CD8-positive, alpha-beta memory T cell (primary cell): ENCODE measurements at regions not wholly inside any gene's neighbourhood (a gene's known extent, or its start where the extent isn't known, plus 50 kb on each side); places are given as distances from the start of the nearest gene placed in this dataset.
A peak's percentile ranks its signal among the peaks of the same experiment; 100 is the strongest.

Experiments used
- CTCF ChIA-PET: fragments of 350-600 bp; sonication (Branson Sonifier 250); formaldehyde crosslinking; loops from one replicate; lab custom pipeline; 2021; ENCODE audit warnings: antibody characterized with exemption; lab: Charles Lee
- POLR2A ChIA-PET: fragments of 350-600 bp; sonication (Branson Sonifier 250); formaldehyde crosslinking; loops from one replicate; lab custom pipeline; 2021; ENCODE audit warnings: antibody characterized with exemption; lab: Charles Lee
- DNase-seq, 5 donors: peaks; one replicate each; pipeline versions ENCODE4 v3.0.0 to v3.0.0-alpha.2; 2020 to 2022; ENCODE audit warnings: mixed read lengths in 1 of 5
- H3K27ac ChIP-seq: one replicate; pipeline ENCODE4 v1.7.0; 2013; ENCODE audit warnings: low read depth, mild to moderate bottlenecking, low read length, moderate library complexity
- H3K27me3 ChIP-seq: 2 replicates; pipeline ENCODE4 v1.7.0; 2013; ENCODE audit warnings: low read length, mild to moderate bottlenecking; ENCODE audit not compliant: insufficient read depth, poor library complexity, severe bottlenecking
- H3K36me3 ChIP-seq: 2 replicates; pipeline ENCODE4 v1.7.0; 2013; ENCODE audit warnings: mild to moderate bottlenecking, low read length, moderate library complexity; ENCODE audit not compliant: insufficient read depth
- H3K4me1 ChIP-seq: 2 replicates; pipeline ENCODE4 v1.7.0; 2013; ENCODE audit warnings: mild to moderate bottlenecking, low read length, moderate library complexity; ENCODE audit not compliant: insufficient read depth
- H3K4me3 ChIP-seq: 2 replicates; pipeline ENCODE4 v1.7.0; 2013; ENCODE audit warnings: mild to moderate bottlenecking, low read length
- H3K9me3 ChIP-seq: 2 replicates; pipeline ENCODE4 v1.7.0; 2013; ENCODE audit warnings: mild to moderate bottlenecking, low read length
- H3K27ac Mint-ChIP-seq, 8 donors: one replicate each; pipeline ENCODE4 v1.8.0; 2020 to 2021; ENCODE audit warnings: mixed read lengths in 8 of 8, mild to moderate bottlenecking in 6 of 8, inconsistent platforms in 3 of 8, moderate library complexity in 3 of 8
- H3K27me3 Mint-ChIP-seq, 2 donors: one replicate each; pipeline ENCODE4 v1.8.0; 2020 to 2021; ENCODE audit warnings: mixed read lengths in 2 of 2, mild to moderate bottlenecking in 1 of 2, moderate library complexity in 1 of 2
- H3K36me3 Mint-ChIP-seq, 3 donors: one replicate each; pipeline ENCODE4 v1.8.0; 2020 to 2021; ENCODE audit warnings: mixed read lengths in 3 of 3, inconsistent platforms in 1 of 3, mild to moderate bottlenecking in 1 of 3
- H3K4me1 Mint-ChIP-seq, 3 donors: one replicate each; pipeline ENCODE4 v1.8.0; 2020 to 2021; ENCODE audit warnings: mixed read lengths in 3 of 3, inconsistent platforms in 1 of 3, mild to moderate bottlenecking in 1 of 3
- H3K4me3 Mint-ChIP-seq, 7 donors: one replicate each; pipeline ENCODE4 v1.8.0; 2020 to 2021; ENCODE audit warnings: mixed read lengths in 7 of 7, mild to moderate bottlenecking in 6 of 7, moderate library complexity in 4 of 7, inconsistent platforms in 2 of 7
- H3K9me3 Mint-ChIP-seq, 5 donors: one replicate each; pipeline ENCODE4 v1.8.0; 2020 to 2022; ENCODE audit warnings: mixed read lengths in 5 of 5, mild to moderate bottlenecking in 3 of 5, moderate library complexity in 2 of 5, inconsistent platforms in 1 of 5

DNA sequence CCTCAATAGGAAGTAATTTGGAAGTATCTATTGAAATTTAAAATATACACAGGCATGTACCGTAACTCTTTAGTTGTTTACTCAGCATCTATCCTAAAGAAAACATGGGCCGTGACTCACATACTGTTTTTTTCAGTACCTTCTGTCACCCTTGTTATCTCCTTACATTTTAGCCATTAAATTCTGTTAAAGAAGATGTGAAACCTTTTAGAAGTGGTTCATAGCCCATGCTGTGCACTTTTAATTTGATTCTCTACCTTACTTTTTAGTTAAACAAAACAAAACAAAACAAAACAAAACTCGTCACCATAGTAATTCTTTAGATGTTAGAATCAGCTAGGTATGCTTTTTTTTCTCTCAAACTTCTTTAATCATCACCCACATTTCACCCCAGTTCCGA is 494.4 kb upstream of the RGS6 start:
- Mint-ChIP-seq H3K36me3 (peaks cover 7 to 18% (median 10%) of the 10 kb centered on the region in 3 donors), H3K27me3 (no peaks in the 10 kb centered on the region), H3K4me1 (peaks cover 15 to 31% (median 27%) of the 10 kb centered on the region in 3 donors), H3K4me3 (no peak overlapping the region), H3K9me3 (peaks cover 0 to 3% (median 0%) of the 10 kb centered on the region in 5 donors), H3K27ac (peak overlapping the region in 2 of 8 donors; percentile 0 to 32)
- CTCF ChIA-PET: no interaction called here
- Histone ChIP-seq H3K4me1 (no peaks in the 10 kb centered on the region), H3K9me3 (no peaks in the 10 kb centered on the region), H3K36me3 (no peaks in the 10 kb centered on the region), H3K4me3 (no peak overlapping the region), H3K27me3 (no peaks in the 10 kb centered on the region), H3K27ac (no peak overlapping the region)
- POLR2A ChIA-PET: no interaction called here
- DNase-seq: no peak

DNA sequence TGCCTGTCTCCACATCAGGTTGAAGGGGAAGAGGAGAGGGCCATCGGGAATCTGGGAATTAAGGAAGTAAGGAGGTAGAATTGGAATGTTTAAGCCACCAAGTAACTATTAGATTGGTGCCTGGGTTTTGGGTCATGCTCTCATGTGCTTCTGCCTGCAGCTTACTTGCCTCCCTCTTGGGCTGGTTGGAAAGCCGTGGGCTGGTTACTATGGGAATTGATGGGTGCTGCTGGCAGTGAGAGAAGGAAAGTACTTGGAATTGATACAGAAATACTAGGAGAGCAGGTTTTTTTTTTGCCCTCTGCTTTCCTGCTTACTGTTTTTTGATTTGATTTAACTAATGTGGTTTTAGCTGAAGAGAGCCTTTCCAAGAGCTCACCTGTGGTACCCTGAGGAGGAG is 493.5 kb upstream of the RGS6 start:
- ChIA-PET CTCF (interaction anchor here (0.8 kb wide), 1 partner anchor 29 kb away, joined by 3 read pairs; no protein-coding TSS in a partner anchor), POLR2A (no interaction called here)
- no peak for DNase-seq

DNA sequence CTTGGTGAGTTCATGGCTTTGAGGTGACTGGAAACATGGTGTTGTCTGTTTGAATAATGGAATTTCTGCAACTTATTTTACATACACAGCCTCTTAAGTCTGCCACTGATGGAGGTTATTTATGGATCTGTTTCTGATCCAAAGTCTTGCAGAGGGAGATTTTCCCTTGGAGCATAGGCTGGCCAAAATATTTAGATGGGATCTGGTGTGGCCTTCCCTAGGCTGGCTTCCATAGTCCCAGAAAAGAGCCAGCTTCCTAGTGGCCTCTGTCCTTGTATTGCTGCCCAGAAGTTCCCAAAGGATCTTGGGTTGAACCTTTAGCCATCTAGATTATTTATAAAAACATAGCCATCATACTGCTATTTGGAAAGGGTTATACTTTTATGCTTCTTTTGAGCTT is 491.1 kb upstream of the RGS6 start:
- Histone ChIP-seq H3K4me3 (no peak overlapping the region), H3K36me3 (no peaks in the 10 kb centered on the region), H3K4me1 (no peaks in the 10 kb centered on the region), H3K9me3 (no peaks in the 10 kb centered on the region), H3K27ac (no peak overlapping the region), H3K27me3 (no peaks in the 10 kb centered on the region)
- Mint-ChIP-seq H3K27me3 (no peaks in the 10 kb centered on the region), H3K4me3 (no peak overlapping the region), H3K9me3 (peaks cover 0 to 2% (median 0%) of the 10 kb centered on the region in 5 donors), H3K4me1 (peaks cover 11 to 34% (median 20%) of the 10 kb centered on the region in 3 donors), H3K27ac (no peak overlapping the region), H3K36me3 (peaks cover 0 to 5% (median 4%) of the 10 kb centered on the region in 3 donors)
- DNase-seq: no peak
- POLR2A ChIA-PET: no interaction called here
- CTCF ChIA-PET: no interaction called here

More for the DNA sequence above, 493.5 kb upstream of the RGS6 start:
- H3K9me3 Mint-ChIP-seq: peaks cover 0 to 3% (median 0%) of the 10 kb centered on the region in 5 donors
- no peaks in the 10 kb centered on the region for H3K4me1 ChIP-seq
- H3K9me3 ChIP-seq: no peaks in the 10 kb centered on the region
- H3K27me3 Mint-ChIP-seq: no peaks in the 10 kb centered on the region
- H3K27ac Mint-ChIP-seq: peak overlapping the region in 1 of 8 donors; percentile 77
- H3K4me1 Mint-ChIP-seq: peaks cover 9 to 26% (median 20%) of the 10 kb centered on the region in 3 donors
- no peaks in the 10 kb centered on the region for H3K27me3 ChIP-seq
- no peaks in the 10 kb centered on the region for H3K36me3 ChIP-seq
- no peak overlapping the region for H3K27ac ChIP-seq
- H3K4me3 Mint-ChIP-seq: peak overlapping the region in 1 of 7 donors; percentile 46
- H3K36me3 Mint-ChIP-seq: peaks cover 7 to 18% (median 10%) of the 10 kb centered on the region in 3 donors
- H3K4me3 ChIP-seq: no peak overlapping the region

DNA sequence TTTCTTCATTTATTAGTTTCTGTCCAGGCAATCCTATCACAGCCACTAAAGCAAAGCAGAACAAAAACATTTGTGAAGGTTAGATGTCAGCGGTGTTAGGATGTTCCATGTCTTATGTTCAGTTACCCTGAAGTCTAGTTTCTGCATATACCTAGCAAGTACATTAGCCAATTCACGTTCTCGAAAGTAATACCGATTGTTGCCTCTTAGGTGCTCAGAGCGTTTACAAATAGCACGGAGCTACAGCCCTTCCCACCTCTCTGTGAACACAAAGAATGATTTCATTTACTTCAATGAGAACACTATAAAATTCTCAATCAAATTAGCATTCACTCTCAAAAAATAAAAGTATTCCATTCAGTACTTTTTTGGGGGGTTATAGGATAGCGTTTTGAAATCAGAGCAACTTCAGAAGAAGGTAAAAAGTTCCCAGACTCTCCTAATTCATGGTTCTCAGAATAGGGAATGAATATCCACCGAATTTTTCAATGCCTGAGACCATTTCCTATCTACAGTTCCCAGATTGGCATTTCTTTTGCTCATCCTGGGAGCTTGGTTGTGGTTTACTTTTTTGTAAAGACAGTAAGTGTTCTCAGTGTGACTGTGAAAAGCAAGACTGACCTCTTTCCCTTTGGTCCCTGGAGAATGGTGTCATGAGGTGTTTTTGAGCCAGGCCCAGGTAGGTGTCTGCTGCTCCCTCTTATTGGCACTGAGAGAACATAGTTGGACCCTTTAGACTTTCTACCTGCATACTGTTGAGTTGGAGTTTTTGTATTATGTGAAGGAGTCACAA is 488.0 kb upstream of the RGS6 start:
- H3K27ac ChIP-seq: no peak overlapping the region
- CTCF ChIA-PET: no interaction called here
- POLR2A ChIA-PET: no interaction called here
- no peaks in the 10 kb centered on the region for H3K9me3 ChIP-seq
- no peaks in the 10 kb centered on the region for H3K4me1 ChIP-seq
- H3K36me3 ChIP-seq: no peaks in the 10 kb centered on the region
- H3K4me3 ChIP-seq: no peak overlapping the region
- Mint-ChIP-seq H3K27ac (peak overlapping the region in 2 of 8 donors; percentile 13 to 68), H3K27me3 (no peaks in the 10 kb centered on the region), H3K36me3 (peaks cover 0 to 5% (median 1%) of the 10 kb centered on the region in 3 donors), H3K9me3 (no peaks in the 10 kb centered on the region), H3K4me1 (peaks cover 2 to 21% (median 4%) of the 10 kb centered on the region in 3 donors), H3K4me3 (no peak overlapping the region)
- H3K27me3 ChIP-seq: no peaks in the 10 kb centered on the region
- DNase-seq: no peak

DNA sequence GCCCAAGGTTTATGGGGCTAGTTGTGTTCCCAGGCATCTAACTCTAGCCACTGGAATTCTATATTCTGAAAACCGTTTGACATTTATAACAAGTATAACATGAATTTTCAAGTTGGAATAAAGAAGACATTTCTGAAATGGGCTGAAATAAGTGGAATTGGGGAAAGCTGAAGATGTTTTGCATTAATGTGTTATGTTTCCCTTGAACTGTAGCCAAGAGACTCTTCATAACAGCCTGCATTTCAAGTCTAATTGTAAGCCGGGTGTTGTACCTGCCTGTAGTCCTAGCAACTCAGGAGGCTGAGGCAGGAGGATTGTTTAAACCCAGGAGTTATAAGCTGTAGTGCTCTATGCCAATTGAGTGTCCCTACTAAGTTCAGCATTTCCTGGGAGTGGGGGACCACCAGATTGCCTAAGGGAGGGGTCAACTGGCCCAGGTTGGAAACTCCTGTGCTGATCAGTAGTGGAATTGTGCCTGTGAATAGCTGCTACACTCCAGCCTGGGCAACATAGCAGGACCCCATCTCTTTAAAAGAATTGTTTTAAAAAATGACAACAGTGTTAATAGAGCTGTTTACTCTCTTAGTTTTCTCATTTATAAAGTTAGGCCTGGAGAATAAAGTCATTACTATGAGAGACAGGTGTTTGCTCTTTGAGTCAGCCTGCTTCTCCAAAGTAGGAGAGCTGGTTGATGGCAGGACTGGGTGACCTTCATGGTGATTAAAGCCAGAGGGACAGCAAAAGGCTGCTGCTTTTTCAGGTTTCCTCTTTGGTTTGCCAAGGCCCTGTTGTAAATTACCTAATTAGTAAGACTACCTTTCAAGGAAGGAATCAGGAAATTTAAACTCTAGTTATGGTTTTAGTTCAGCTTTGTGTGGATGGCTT is 483.6 kb upstream of the RGS6 start:
- Histone ChIP-seq H3K4me1 (no peaks in the 10 kb centered on the region), H3K9me3 (no peaks in the 10 kb centered on the region), H3K27me3 (no peaks in the 10 kb centered on the region), H3K36me3 (no peaks in the 10 kb centered on the region), H3K27ac (no peak overlapping the region), H3K4me3 (no peak overlapping the region)
- H3K9me3 Mint-ChIP-seq: no peaks in the 10 kb centered on the region
- H3K4me3 Mint-ChIP-seq: no peak overlapping the region
- POLR2A ChIA-PET: no interaction called here
- CTCF ChIA-PET: no interaction called here
- peaks cover 0 to 17% (median 2%) of the 10 kb centered on the region in 3 donors for H3K4me1 Mint-ChIP-seq
- H3K27ac Mint-ChIP-seq: peak overlapping the region in 2 of 8 donors; percentile 16 to 44
- no peaks in the 10 kb centered on the region for H3K27me3 Mint-ChIP-seq
- DNase-seq: no peak
- H3K36me3 Mint-ChIP-seq: peaks cover 0 to 2% (median 1%) of the 10 kb centered on the region in 3 donors

DNA sequence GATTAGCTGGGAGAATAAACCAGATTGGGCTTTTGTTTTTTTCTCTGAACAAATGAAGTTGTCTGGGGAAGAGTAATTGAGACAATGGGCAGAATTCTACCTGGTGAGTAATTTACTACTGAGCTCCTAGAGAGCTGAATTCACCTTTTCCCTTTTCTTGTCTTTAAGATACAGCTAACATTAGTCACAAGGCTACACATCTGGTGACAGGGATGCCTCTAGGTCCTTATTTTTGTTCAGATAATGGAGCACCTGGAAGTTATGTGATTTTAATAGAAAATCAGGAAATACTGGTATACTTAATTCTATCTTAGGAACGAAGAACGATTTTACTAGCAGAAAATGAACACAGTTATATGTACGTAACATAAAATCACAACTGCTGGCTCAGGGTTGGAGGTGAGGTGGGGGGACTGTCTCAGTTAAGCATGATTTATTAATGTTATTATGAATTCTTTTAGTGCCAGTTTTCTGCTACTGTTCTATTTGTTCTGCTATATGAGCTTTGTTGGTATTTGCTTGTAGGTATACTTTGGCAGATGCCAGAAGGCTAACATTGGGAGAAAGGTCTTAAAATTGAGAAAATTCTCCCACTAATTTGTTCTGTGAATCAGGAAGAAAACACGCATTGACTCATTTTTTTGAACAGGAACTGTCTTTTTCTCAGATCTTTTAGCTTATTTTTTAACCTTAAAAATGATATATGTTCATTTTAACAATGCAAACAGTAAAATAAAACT is 482.7 kb upstream of the RGS6 start:
- H3K4me1 Mint-ChIP-seq: peaks cover under 1 to 11% (median 1%) of the 10 kb centered on the region in 3 donors
- peaks cover 0 to 2% (median 1%) of the 10 kb centered on the region in 3 donors for H3K36me3 Mint-ChIP-seq
- CTCF ChIA-PET: no interaction called here
- no peak for DNase-seq
- POLR2A ChIA-PET: no interaction called here
- no peaks in the 10 kb centered on the region for H3K9me3 Mint-ChIP-seq
- Histone ChIP-seq H3K27me3 (no peaks in the 10 kb centered on the region), H3K9me3 (no peaks in the 10 kb centered on the region), H3K4me1 (no peaks in the 10 kb centered on the region), H3K4me3 (no peak overlapping the region), H3K27ac (no peak overlapping the region), H3K36me3 (no peaks in the 10 kb centered on the region)
- H3K27me3 Mint-ChIP-seq: no peaks in the 10 kb centered on the region
- peak overlapping the region in 1 of 8 donors; percentile 44 for H3K27ac Mint-ChIP-seq
- no peak overlapping the region for H3K4me3 Mint-ChIP-seq

DNA sequence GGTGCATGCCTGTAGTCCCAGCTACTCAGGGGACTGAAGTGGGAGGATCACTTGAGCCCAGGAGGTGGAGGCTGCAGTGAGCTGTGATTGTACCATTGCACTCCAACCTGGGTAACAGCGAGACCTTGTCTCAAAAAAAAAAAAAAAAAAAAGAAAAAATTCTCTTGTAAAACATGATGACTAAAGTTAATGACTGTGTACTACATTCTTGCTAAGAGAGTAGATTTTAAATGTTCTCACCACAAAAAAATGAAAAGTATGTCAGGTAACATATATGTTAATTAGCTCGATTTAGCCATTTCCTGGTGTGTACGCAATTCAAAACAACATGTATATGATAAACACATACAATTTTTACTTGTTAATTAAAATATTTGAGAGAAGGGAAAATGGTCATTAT is 480.7 kb upstream of the RGS6 start:
- Mint-ChIP-seq H3K27me3 (no peaks in the 10 kb centered on the region), H3K4me3 (no peak overlapping the region), H3K9me3 (no peaks in the 10 kb centered on the region), H3K4me1 (peaks cover 5 to 13% (median 9%) of the 10 kb centered on the region in 3 donors), H3K27ac (no peak overlapping the region), H3K36me3 (peaks cover 0 to 2% (median 1%) of the 10 kb centered on the region in 3 donors)
- Histone ChIP-seq H3K27me3 (no peaks in the 10 kb centered on the region), H3K9me3 (no peaks in the 10 kb centered on the region), H3K4me3 (no peak overlapping the region), H3K36me3 (no peaks in the 10 kb centered on the region), H3K27ac (no peak overlapping the region), H3K4me1 (no peaks in the 10 kb centered on the region)
- ChIA-PET POLR2A (no interaction called here), CTCF (no interaction called here)
- no peak for DNase-seq
